Hepatocyte (in vitro differentiated cells): ENCODE measurements at regions not wholly inside any gene's neighbourhood (a gene's known extent, or its start where the extent isn't known, plus 50 kb on each side); places are given as distances from the start of the nearest gene placed in this dataset.
"Not testable (repeated sequence)": the region's sequence is repeated elsewhere in the genome, so short reads cannot be mapped to it uniquely, and the experiment has no call there.

Source experiments
- DNase-seq: peaks from one replicate; pipeline ENCODE4 v3.0.0-alpha.2; 2016; ENCODE audit warnings: low spot score
- H2AFZ ChIP-seq: fragments of 200-600 bp; sonication (generic); 2 replicates; pipeline ENCODE4 v1.6.0; 2016; ENCODE audit warnings: antibody characterized with exemption, mild to moderate bottlenecking
- H3K27ac ChIP-seq: fragments of 200-600 bp; sonication (generic); 2 replicates; pipeline ENCODE4 v1.5.1; 2016; ENCODE audit warnings: mild to moderate bottlenecking
- H3K27me3 ChIP-seq: fragments of 200-600 bp; sonication (generic); 2 replicates; pipeline ENCODE4 v1.6.1; 2016
- H3K36me3 ChIP-seq: fragments of 200-600 bp; sonication (generic); replicated peaks from 2 replicates; pipeline ENCODE4 v1.5.1; 2016; ENCODE audit warnings: low read depth; ENCODE audit not compliant: insufficient read depth
- H3K4me1 ChIP-seq: fragments of 200-600 bp; sonication (generic); 2 replicates; pipeline ENCODE4 v1.5.1; 2016; ENCODE audit warnings: mild to moderate bottlenecking, moderate library complexity; ENCODE audit not compliant: insufficient read depth
- H3K4me2 ChIP-seq: fragments of 200-600 bp; sonication (generic); 2 replicates; pipeline ENCODE4 v1.6.0; 2016
- H3K4me3 ChIP-seq: fragments of 200-600 bp; sonication (generic); 2 replicates; pipeline ENCODE4 v1.5.1; 2016; ENCODE audit warnings: mild to moderate bottlenecking
- H3K79me2 ChIP-seq: fragments of 200-600 bp; sonication (generic); 2 replicates; pipeline ENCODE4 v1.6.0; 2017; ENCODE audit warnings: mild to moderate bottlenecking
- H3K9me2 ChIP-seq: fragments of 200-600 bp; sonication (generic); replicated peaks from 2 replicates; pipeline ENCODE4 v1.6.0; 2017; ENCODE audit warnings: mild to moderate bottlenecking; ENCODE audit not compliant: insufficient read depth
- H3K9me3 ChIP-seq: fragments of 200-600 bp; sonication (generic); 2 replicates; pipeline ENCODE4 v1.5.1; 2016; ENCODE audit warnings: low read depth, mild to moderate bottlenecking
- H4K20me1 ChIP-seq: fragments of 200-600 bp; sonication (generic); 2 replicates; pipeline ENCODE4 v1.6.0; 2016; ENCODE audit warnings: mild to moderate bottlenecking; ENCODE audit not compliant: insufficient read depth, poor library complexity, severe bottlenecking
- CTCF ChIP-seq: fragments of 200-600 bp; sonication (generic); IDR thresholded peaks from 2 replicates; pipeline ENCODE4 v1.5.1; 2016; ENCODE audit warnings: antibody characterized with exemption, mild to moderate bottlenecking; ENCODE audit not compliant: poor library complexity
- EZH2 ChIP-seq: fragments of 200-600 bp; sonication (generic); IDR thresholded peaks from 2 replicates; pipeline ENCODE4 v1.6.1; 2016; ENCODE audit warnings: antibody characterized with exemption, mild to moderate bottlenecking, borderline replicate concordance
- EZH2phosphoT487 ChIP-seq: fragments of 200-600 bp; sonication (generic); IDR thresholded peaks from one replicate; pipeline ENCODE4 v1.6.1; 2018; ENCODE audit warnings: antibody characterized with exemption, mild to moderate bottlenecking, low read depth, moderate library complexity; ENCODE audit not compliant: unreplicated experiment, severe bottlenecking
- WGBS: methylation state at CpG from one replicate; pipeline ENCODE4 v1.1.6; 2016; ENCODE audit warnings: low lambda C conversion rate; ENCODE audit errors: missing lambda C conversion rate; 5-methylcytosine and 5-hydroxymethylcytosine counted together

GRCh38 chr6:62978920-62979319, 232.3 kb upstream of the FKBP1C start:
- no peaks in the 10 kb centered on the region for H3K79me2 ChIP-seq
- H3K27ac ChIP-seq: no peak overlapping the region
- WGBS: 92% methylated on average over 2 of the region's 2 CpGs
- no peak overlapping the region for H3K4me2 ChIP-seq
- H2AFZ ChIP-seq: no peak overlapping the region
- H3K27me3 ChIP-seq: no peaks in the 10 kb centered on the region
- no peak for TF ChIP-seq CTCF
- no peak for TF ChIP-seq EZH2phosphoT487
- no peak for TF ChIP-seq EZH2
- H3K4me1 ChIP-seq: no peaks in the 10 kb centered on the region
- no peaks in the 10 kb centered on the region for H3K36me3 ChIP-seq
- no peak overlapping the region for H3K4me3 ChIP-seq
- no peak for DNase-seq
- H4K20me1 ChIP-seq: no peaks in the 10 kb centered on the region
- H3K9me3 ChIP-seq: no peaks in the 10 kb centered on the region
- H3K9me2 ChIP-seq: no peaks in the 10 kb centered on the region

- Histone ChIP-seq H3K27me3 (no peaks in the 10 kb centered on the region), H3K9me2 (no peaks in the 10 kb centered on the region), H3K36me3 (no peaks in the 10 kb centered on the region), H3K9me3 (no peaks in the 10 kb centered on the region), H3K4me3 (no peak overlapping the region), H3K4me1 (no peaks in the 10 kb centered on the region), H2AFZ (no peak overlapping the region), H3K4me2 (no peak overlapping the region), H4K20me1 (no peaks in the 10 kb centered on the region), H3K79me2 (no peaks in the 10 kb centered on the region), H3K27ac (no peak overlapping the region)
- DNase-seq: no peak
- no peak for TF ChIP-seq EZH2phosphoT487
- TF ChIP-seq CTCF: no peak
- TF ChIP-seq EZH2: no peak
- WGBS: 66% methylated on average over 2 of the region's 2 CpGs
Measured at GRCh38 chr6:62980093-62980492, 231.2 kb upstream of the FKBP1C start.

GRCh38 chr6:62980724-62981123, 230.5 kb upstream of the FKBP1C start:
- H3K9me2 ChIP-seq: no peaks in the 10 kb centered on the region
- H3K79me2 ChIP-seq: no peaks in the 10 kb centered on the region
- H3K4me2 ChIP-seq: no peak overlapping the region
- TF ChIP-seq CTCF (no peak), EZH2phosphoT487 (no peak), EZH2 (no peak)
- no peak overlapping the region for H3K4me3 ChIP-seq
- no peak overlapping the region for H2AFZ ChIP-seq
- no peaks in the 10 kb centered on the region for H3K36me3 ChIP-seq
- H4K20me1 ChIP-seq: no peaks in the 10 kb centered on the region
- H3K27me3 ChIP-seq: no peaks in the 10 kb centered on the region
- no peak overlapping the region for H3K27ac ChIP-seq
- DNase-seq: no peak
- no peaks in the 10 kb centered on the region for H3K9me3 ChIP-seq
- no peaks in the 10 kb centered on the region for H3K4me1 ChIP-seq

- TF ChIP-seq CTCF (no peak), EZH2 (no peak), EZH2phosphoT487 (no peak)
- H3K9me3 ChIP-seq: no peaks in the 10 kb centered on the region
- WGBS: 95% methylated on average over 2 of the region's 2 CpGs
- no peak overlapping the region for H3K4me2 ChIP-seq
- H3K27me3 ChIP-seq: no peaks in the 10 kb centered on the region
- DNase-seq: no peak
- H3K4me1 ChIP-seq: no peaks in the 10 kb centered on the region
- H3K9me2 ChIP-seq: no peaks in the 10 kb centered on the region
- no peak overlapping the region for H3K27ac ChIP-seq
- no peak overlapping the region for H3K4me3 ChIP-seq
- no peaks in the 10 kb centered on the region for H3K79me2 ChIP-seq
- H3K36me3 ChIP-seq: no peaks in the 10 kb centered on the region
- H4K20me1 ChIP-seq: no peaks in the 10 kb centered on the region
- no peak overlapping the region for H2AFZ ChIP-seq
Measured at GRCh38 chr6:62982951-62983350, 228.3 kb upstream of the FKBP1C start.

GRCh38 chr6:62991696-62992095, 219.6 kb upstream of the FKBP1C start:
- not testable (repeated sequence) for H3K9me3 ChIP-seq, H2AFZ ChIP-seq, H3K79me2 ChIP-seq, H3K4me2 ChIP-seq, DNase-seq, H3K4me3 ChIP-seq, H3K4me1 ChIP-seq, H3K36me3 ChIP-seq, H3K27me3 ChIP-seq, H3K9me2 ChIP-seq, H3K27ac ChIP-seq, H4K20me1 ChIP-seq
- WGBS: 90% methylated on average over 4 of the region's 4 CpGs
